ENCODE measurements at regions not wholly inside any gene's neighbourhood (a gene's known extent, or its start where the extent isn't known, plus 50 kb on each side); places are given as distances from the start of the nearest gene placed in this dataset.

- peak overlapping the region in 1 of 2 donors; percentile 28 for H3K27ac ChIP-seq
- DNase-seq (ENCODE audit: low spot score in 2 of 2): no peak
- intact Hi-C loops (cut with DNase I): loop anchor here (5.0 kb wide), 2 partner anchors 89 to 111 kb away; no protein-coding TSS in a partner anchor
- no peak for TF ChIP-seq CTCF (IDR thresholded peaks at IDR 0.05)
- H3K36me3 ChIP-seq: peaks cover 4 to 22% of the 10 kb centered on the region in 2 donors
- peaks cover 0 to 5% of the 10 kb centered on the region in 2 donors for H3K4me1 ChIP-seq
- no peak overlapping the region for H3K4me3 ChIP-seq
- no peaks in the 10 kb centered on the region for H3K9me3 ChIP-seq
- H3K27me3 ChIP-seq: no peaks in the 10 kb centered on the region
Measured at GRCh38 chr7:22962775-22963350, 51.1 kb downstream of the HYCC1 start.

DNA sequence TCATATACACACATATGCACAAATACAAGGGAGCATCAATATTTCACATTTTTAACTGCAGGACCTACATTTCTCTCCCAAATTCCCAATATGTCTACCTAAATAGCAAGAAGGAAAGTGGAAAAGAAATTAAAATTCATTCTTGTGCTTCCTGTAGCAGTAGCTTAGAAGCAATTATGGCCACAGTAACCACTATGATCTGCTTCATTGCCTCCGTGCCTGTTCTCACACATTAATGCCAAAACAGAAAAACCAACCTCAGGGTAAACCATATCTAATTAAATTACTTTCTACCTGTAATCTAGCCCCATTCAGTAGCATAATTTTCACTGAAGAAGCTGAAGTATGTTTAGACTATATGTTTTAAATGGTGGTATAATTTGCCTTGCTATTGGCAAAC lies 55.2 kb downstream of the HYCC1 start:
- Histone ChIP-seq H3K36me3 (peaks cover 4 to 22% of the 10 kb centered on the region in 2 donors), H3K27ac (no peak overlapping the region), H3K4me1 (peaks cover 0 to 5% of the 10 kb centered on the region in 2 donors), H3K4me3 (no peak overlapping the region), H3K27me3 (no peaks in the 10 kb centered on the region), H3K9me3 (no peaks in the 10 kb centered on the region)
- DNase-seq (ENCODE audit: low spot score in 2 of 2): no peak
- TF ChIP-seq CTCF (IDR thresholded peaks at IDR 0.05): no peak
- intact Hi-C loops (cut with DNase I): no loop called here

DNA sequence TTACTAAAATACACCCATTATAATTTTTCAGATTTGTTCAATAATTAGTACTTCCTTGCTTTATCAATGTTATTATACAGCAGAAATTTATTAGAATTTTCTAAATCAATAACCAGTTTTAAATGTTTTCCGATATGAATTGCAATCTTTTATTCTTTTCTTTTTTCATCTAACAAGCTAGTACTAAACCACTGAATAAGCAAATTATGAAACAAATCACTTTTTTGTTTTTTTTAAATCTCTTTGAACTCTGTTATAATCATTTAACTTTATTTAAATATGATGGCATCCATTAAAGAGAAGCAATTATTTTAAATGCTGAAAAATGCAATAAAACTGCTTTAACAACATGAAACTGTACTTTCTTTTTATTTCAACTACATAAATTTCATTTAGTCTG lies 59.7 kb downstream of the HYCC1 start:
- H3K27me3 ChIP-seq: no peaks in the 10 kb centered on the region
- peaks cover 0 to 4% of the 10 kb centered on the region in 2 donors for H3K36me3 ChIP-seq
- no peak for DNase-seq (ENCODE audit: low spot score in 2 of 2)
- intact Hi-C loops (cut with DNase I): no loop called here
- TF ChIP-seq CTCF (IDR thresholded peaks at IDR 0.05): no peak
- no peak overlapping the region for H3K27ac ChIP-seq
- H3K9me3 ChIP-seq: no peaks in the 10 kb centered on the region
- H3K4me3 ChIP-seq: no peak overlapping the region
- H3K4me1 ChIP-seq: no peaks in the 10 kb centered on the region

DNA sequence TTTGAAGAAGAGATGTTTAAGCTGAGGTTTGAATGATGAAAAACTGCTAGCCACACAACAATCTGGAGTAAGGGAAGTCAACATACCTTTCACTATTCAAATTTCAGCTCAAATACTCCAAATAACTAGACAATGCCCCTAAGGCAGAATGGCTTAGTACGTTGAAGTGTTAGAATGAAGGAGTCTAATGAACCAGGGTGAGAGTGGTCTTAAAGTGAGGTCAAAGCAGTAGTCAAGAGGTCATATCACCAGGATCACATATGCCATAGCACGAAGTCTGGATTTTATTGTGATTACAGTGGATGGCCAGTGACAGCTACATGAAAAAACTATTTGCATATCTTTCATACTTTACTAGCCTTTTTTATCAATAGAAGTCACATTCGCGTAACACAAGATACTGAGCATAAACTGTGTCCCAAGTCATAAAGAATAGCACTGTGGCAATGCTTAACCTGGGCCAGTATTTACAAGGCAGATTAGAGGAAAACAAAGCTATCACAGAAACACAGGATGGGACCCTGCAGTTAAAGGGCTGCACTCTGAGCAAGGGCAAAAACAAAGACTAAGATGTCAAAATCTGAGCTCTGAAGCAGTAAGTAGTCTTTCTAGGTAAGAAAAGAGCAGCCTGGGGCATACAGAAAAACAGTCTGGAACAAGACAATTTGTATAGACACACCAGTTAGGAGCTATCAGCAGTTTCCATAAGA lies 61.5 kb downstream of the HYCC1 start:
- no peak overlapping the region for H3K27ac ChIP-seq
- no peak for DNase-seq (ENCODE audit: low spot score in 2 of 2)
- H3K36me3 ChIP-seq: no peaks in the 10 kb centered on the region
- intact Hi-C loops (cut with DNase I): no loop called here
- TF ChIP-seq CTCF (IDR thresholded peaks at IDR 0.05): no peak
- H3K9me3 ChIP-seq: no peaks in the 10 kb centered on the region
- no peak overlapping the region for H3K4me3 ChIP-seq
- H3K4me1 ChIP-seq: peaks cover 0 to 3% of the 10 kb centered on the region in 2 donors
- H3K27me3 ChIP-seq: no peaks in the 10 kb centered on the region

GRCh38 chr7:22949944-22950343 lies 64.0 kb downstream of the HYCC1 start:
- Histone ChIP-seq H3K27ac (no peak overlapping the region), H3K36me3 (peaks cover 0 to 9% of the 10 kb centered on the region in 2 donors), H3K4me1 (peaks cover 0 to 3% of the 10 kb centered on the region in 2 donors), H3K9me3 (no peaks in the 10 kb centered on the region), H3K27me3 (no peaks in the 10 kb centered on the region), H3K4me3 (no peak overlapping the region)
- no peak for DNase-seq (ENCODE audit: low spot score in 2 of 2)
- TF ChIP-seq CTCF (IDR thresholded peaks at IDR 0.05): no peak
- intact Hi-C loops (cut with DNase I): loop anchor here (5.0 kb wide), 1 partner anchor 57 kb away; no protein-coding TSS in a partner anchor

Data from ascending aorta (tissue), 2 donors.